ENCODE measurements at regions not wholly inside any gene's neighbourhood (a gene's known extent, or its start where the extent isn't known, plus 50 kb on each side); places are given as distances from the start of the nearest gene placed in this dataset.

DNA sequence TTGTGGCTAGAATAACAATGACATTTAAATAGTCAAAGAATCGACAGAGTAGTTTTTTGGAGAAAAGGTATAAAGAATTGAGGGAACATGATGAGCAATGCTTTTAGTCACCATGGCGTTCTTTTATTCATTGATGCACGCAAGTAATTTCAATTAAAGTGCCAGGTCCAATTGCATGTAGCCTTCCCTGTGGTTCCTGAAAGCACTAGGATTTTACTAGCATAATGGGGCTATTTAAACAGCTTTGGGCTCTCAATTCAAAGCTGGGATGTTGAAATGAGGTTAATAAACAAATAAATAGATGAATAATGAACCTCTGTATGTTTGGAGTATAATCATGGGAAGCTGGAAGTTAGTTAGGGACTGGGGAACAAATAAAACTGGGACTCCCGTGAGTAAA is 121.2 kb upstream of the GAP43 start:
- TF ChIP-seq POLR2AphosphoS5 (IDR thresholded peaks at IDR 0.05) (no peak), POLR2A (IDR thresholded peaks at IDR 0.05) (no peak), EP300 (IDR thresholded peaks at IDR 0.05; ENCODE audit: low read depth) (no peak)
- TF ChIP-seq, protein P1, sequence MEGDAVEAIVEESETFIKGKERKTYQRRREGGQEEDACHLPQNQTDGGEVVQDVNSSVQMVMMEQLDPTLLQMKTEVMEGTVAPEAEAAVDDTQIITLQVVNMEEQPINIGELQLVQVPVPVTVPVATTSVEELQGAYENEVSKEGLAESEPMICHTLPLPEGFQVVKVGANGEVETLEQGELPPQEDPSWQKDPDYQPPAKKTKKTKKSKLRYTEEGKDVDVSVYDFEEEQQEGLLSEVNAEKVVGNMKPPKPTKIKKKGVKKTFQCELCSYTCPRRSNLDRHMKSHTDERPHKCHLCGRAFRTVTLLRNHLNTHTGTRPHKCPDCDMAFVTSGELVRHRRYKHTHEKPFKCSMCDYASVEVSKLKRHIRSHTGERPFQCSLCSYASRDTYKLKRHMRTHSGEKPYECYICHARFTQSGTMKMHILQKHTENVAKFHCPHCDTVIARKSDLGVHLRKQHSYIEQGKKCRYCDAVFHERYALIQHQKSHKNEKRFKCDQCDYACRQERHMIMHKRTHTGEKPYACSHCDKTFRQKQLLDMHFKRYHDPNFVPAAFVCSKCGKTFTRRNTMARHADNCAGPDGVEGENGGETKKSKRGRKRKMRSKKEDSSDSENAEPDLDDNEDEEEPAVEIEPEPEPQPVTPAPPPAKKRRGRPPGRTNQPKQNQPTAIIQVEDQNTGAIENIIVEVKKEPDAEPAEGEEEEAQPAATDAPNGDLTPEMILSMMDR (IDR thresholded peaks at IDR 0.05) = no peak
- in situ Hi-C loops (cut with MboI; ENCODE audit: low pct_ligation_motif_present in 1 of 4, low pct_unique_long_range_greater_than_20kb in 1 of 4, low sequenced_read_pairs in 3 of 4) (no loop called here), intact Hi-C loops (cut with DNase I; ENCODE audit: low total_unique reads) (no loop called here)
- H3K27ac ChIP-seq = no peak overlapping the region
- H3K9me3 ChIP-seq = no peaks in the 10 kb centered on the region
- H3K4me1 ChIP-seq = no peaks in the 10 kb centered on the region
- no peaks in the 10 kb centered on the region for H3K36me3 ChIP-seq
- no peak for DNase-seq
- WGBS, 2 donors (ENCODE audit: low coverage in 1 of 2) = 81 to 84% methylated on average over 3 to 4 of the region's 4 CpGs
- no peaks in the 10 kb centered on the region for H3K27me3 ChIP-seq
- H3K4me3 ChIP-seq = no peak overlapping the region

DNA sequence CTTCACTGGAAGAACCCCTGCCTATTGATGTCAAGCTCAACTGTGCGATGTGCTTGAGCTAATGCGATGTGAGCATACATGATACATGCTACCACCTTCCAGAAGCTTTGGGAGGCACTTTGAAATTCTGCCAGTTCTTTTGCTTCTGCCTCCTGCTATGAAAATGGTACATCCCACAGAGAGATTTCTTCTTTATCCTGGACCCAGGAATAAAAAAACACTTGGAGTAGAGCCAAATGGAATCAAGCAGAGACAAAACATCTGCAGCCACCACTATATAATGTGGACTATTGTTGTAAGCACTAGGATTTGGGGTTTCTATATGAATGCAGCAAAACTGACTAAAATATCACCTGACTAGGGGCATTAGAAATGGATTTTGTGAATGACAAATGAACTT is 119.9 kb upstream of the GAP43 start:
- TF ChIP-seq POLR2A (IDR thresholded peaks at IDR 0.05) = no peak
- TF ChIP-seq POLR2AphosphoS5 (IDR thresholded peaks at IDR 0.05) = no peak
- TF ChIP-seq EP300 (IDR thresholded peaks at IDR 0.05; ENCODE audit: low read depth) = no peak
- TF ChIP-seq, protein P1 (IDR thresholded peaks at IDR 0.05) = no peak
- H3K4me3 ChIP-seq = no peak overlapping the region
- H3K36me3 ChIP-seq = no peaks in the 10 kb centered on the region
- intact Hi-C loops (cut with DNase I; ENCODE audit: low total_unique reads) = no loop called here
- H3K27me3 ChIP-seq = no peaks in the 10 kb centered on the region
- 90% methylated on average over 2 of the region's 2 CpGs; no CpG with 5 or more reads in 1 of the 2 donors for WGBS, 2 donors (ENCODE audit: low coverage in 1 of 2)
- H3K4me1 ChIP-seq = no peaks in the 10 kb centered on the region
- no peak overlapping the region for H3K27ac ChIP-seq
- in situ Hi-C loops (cut with MboI; ENCODE audit: low pct_ligation_motif_present in 1 of 4, low pct_unique_long_range_greater_than_20kb in 1 of 4, low sequenced_read_pairs in 3 of 4) = no loop called here
- no peak for DNase-seq
- no peaks in the 10 kb centered on the region for H3K9me3 ChIP-seq

DNA sequence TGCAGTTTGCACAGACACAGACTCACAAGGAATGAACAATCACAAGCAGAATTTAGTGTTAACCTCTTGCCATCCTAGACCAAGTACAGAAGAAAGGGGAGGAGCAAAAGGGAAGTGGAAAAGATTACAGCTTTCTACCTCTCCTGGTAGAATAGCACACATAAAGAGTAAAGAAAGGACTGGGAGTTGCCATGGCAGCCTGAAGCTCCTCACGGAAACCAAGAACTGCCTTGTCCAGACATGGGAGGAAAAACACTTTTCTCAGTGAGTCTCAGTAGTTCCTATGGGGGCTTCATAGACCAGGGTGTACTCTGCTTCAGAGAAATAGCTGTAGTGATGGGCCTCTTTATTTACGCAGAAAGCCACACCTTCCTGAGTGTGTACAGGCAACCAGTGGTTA is 114.7 kb upstream of the GAP43 start:
- H3K36me3 ChIP-seq = no peaks in the 10 kb centered on the region
- intact Hi-C loops (cut with DNase I; ENCODE audit: low total_unique reads) = no loop called here
- H3K4me3 ChIP-seq = no peak overlapping the region
- peaks cover 0 to 14% (median 2%) of the 10 kb centered on the region in 4 donors for H3K4me1 ChIP-seq
- no peak overlapping the region for H3K27ac ChIP-seq
- in situ Hi-C loops (cut with MboI; ENCODE audit: low pct_ligation_motif_present in 1 of 4, low pct_unique_long_range_greater_than_20kb in 1 of 4, low sequenced_read_pairs in 3 of 4) = no loop called here
- peaks cover 10% of the 10 kb centered on the region for H3K27me3 ChIP-seq
- 80 to 100% methylated on average over 1 to 2 of the region's 2 CpGs for WGBS, 2 donors (ENCODE audit: low coverage in 1 of 2)
- TF ChIP-seq POLR2A (IDR thresholded peaks at IDR 0.05) (no peak), EP300 (IDR thresholded peaks at IDR 0.05; ENCODE audit: low read depth) (no peak), POLR2AphosphoS5 (IDR thresholded peaks at IDR 0.05) (no peak)
- TF ChIP-seq, protein P1 (IDR thresholded peaks at IDR 0.05) = no peak
- no peaks in the 10 kb centered on the region for H3K9me3 ChIP-seq
- no peak for DNase-seq

- in situ Hi-C loops (cut with MboI; ENCODE audit: low pct_ligation_motif_present in 1 of 4, low pct_unique_long_range_greater_than_20kb in 1 of 4, low sequenced_read_pairs in 3 of 4) = no loop called here
- TF ChIP-seq POLR2A (IDR thresholded peaks at IDR 0.05) = no peak
- TF ChIP-seq, protein P1 (IDR thresholded peaks at IDR 0.05) = no peak
- no peak for TF ChIP-seq EP300 (IDR thresholded peaks at IDR 0.05; ENCODE audit: low read depth)
- TF ChIP-seq POLR2AphosphoS5 (IDR thresholded peaks at IDR 0.05) = no peak
- H3K9me3 ChIP-seq = no peaks in the 10 kb centered on the region
- H3K27me3 ChIP-seq = peaks cover 10% of the 10 kb centered on the region
- WGBS, 2 donors (ENCODE audit: low coverage in 1 of 2) = 1 to 6% methylated on average over 7 to 26 of the region's 26 CpGs
- peak overlapping the region; percentile 23 to 53 (median 25) for H3K4me3 ChIP-seq
- intact Hi-C loops (cut with DNase I; ENCODE audit: low total_unique reads) = no loop called here
- no peaks in the 10 kb centered on the region for H3K36me3 ChIP-seq
- peaks cover 0 to 14% (median 2%) of the 10 kb centered on the region in 4 donors for H3K4me1 ChIP-seq
- DNase-seq = no peak
- H3K27ac ChIP-seq = peak overlapping the region in 1 of 4 donors; percentile 16
These were observed 110.5 kb upstream of the GAP43 start for GRCh38 chr3:115512565-115513415.
